Liver (tissue), 8 donors: ENCODE measurements at regions not wholly inside any gene's neighbourhood (a gene's known extent, or its start where the extent isn't known, plus 50 kb on each side); places are given as distances from the start of the nearest gene placed in this dataset.
"Not testable (repeated sequence)": the region's sequence is repeated elsewhere in the genome, so short reads cannot be mapped to it uniquely, and the experiment has no call there.

Experiments used
- DNase-seq: peaks from one replicate; pipeline ENCODE4 v3.0.0-alpha.2; 2017; ENCODE audit warnings: low spot score
- H3K27ac ChIP-seq, 2 donors: one replicate each; pipeline ENCODE4 v1.7.0; 2013; ENCODE audit warnings: inconsistent platforms in 2 of 2, low read length in 2 of 2, control low read depth in 1 of 2, low read depth in 1 of 2, mild to moderate bottlenecking in 1 of 2
- H3K27me3 ChIP-seq, 4 donors: one replicate each; pipeline versions ENCODE4 v1.6.1 to v1.7.0; 2013; ENCODE audit warnings: low read length in 3 of 4, inconsistent platforms in 1 of 4, mild to moderate bottlenecking in 1 of 4, moderate library complexity in 1 of 4; ENCODE audit not compliant: control insufficient read depth in 4 of 4, insufficient read depth in 4 of 4
- H3K36me3 ChIP-seq, 4 donors: one replicate each; pipeline versions ENCODE4 v1.6.1 to v1.7.0; 2013; ENCODE audit warnings: low read length in 3 of 4, mild to moderate bottlenecking in 3 of 4, low read depth in 1 of 4, moderate library complexity in 1 of 4; ENCODE audit not compliant: control insufficient read depth in 4 of 4, insufficient read depth in 3 of 4
- H3K4me1 ChIP-seq, 4 donors: one replicate each; pipeline versions ENCODE4 v1.6.1 to v1.7.0; 2013; ENCODE audit warnings: low read length in 3 of 4, mild to moderate bottlenecking in 3 of 4, moderate library complexity in 1 of 4; ENCODE audit not compliant: control insufficient read depth in 4 of 4, insufficient read depth in 4 of 4
- H3K4me3 ChIP-seq, 3 donors: one replicate each; pipeline versions ENCODE4 v1.6.1 to v1.7.0; 2013; ENCODE audit warnings: low read length in 3 of 3, control low read depth in 1 of 3, low read depth in 1 of 3, mild to moderate bottlenecking in 1 of 3
- H3K9ac ChIP-seq, 2 donors: one replicate each; pipeline ENCODE4 v1.7.0; 2013; ENCODE audit warnings: low read length in 2 of 2, mild to moderate bottlenecking in 2 of 2, moderate library complexity in 2 of 2, control low read depth in 1 of 2, low read depth in 1 of 2
- H3K9me3 ChIP-seq, 4 donors: one replicate each; pipeline versions ENCODE4 v1.6.1 to v1.7.0; 2013; ENCODE audit warnings: low read length in 3 of 4; ENCODE audit not compliant: control insufficient read depth in 4 of 4
- CTCF ChIP-seq: fragments of 150-350 bp; IDR thresholded peaks from 2 replicates; pipeline ENCODE4 v1.5.1; 2017; ENCODE audit warnings: improper control_type of control experiment, low read depth, low read length; ENCODE audit not compliant: missing input control
- GABPA ChIP-seq, 2 donors: IDR thresholded peaks in 1 of 2; conservative IDR thresholded peaks in 1 of 2; 2 replicates each; pipeline ENCODE4 v1.6.1; 2016; ENCODE audit warnings: antibody characterized with exemption in 2 of 2, mild to moderate bottlenecking in 1 of 2, moderate library complexity in 1 of 2
- HNF4A ChIP-seq, 2 donors: conservative IDR thresholded peaks; 2 replicates each; pipeline ENCODE4 v1.6.1; 2016; ENCODE audit warnings: antibody characterized with exemption in 2 of 2, mild to moderate bottlenecking in 2 of 2
- JUND ChIP-seq, 2 donors: IDR thresholded peaks; 2 replicates each; pipeline ENCODE4 v1.6.1; 2016; ENCODE audit warnings: antibody characterized with exemption in 2 of 2
- RXRA ChIP-seq, 2 donors: IDR thresholded peaks; 2 replicates each; pipeline ENCODE4 v1.6.1; 2017 to 2018; ENCODE audit warnings: antibody characterized with exemption in 2 of 2, mild to moderate bottlenecking in 1 of 2
- SP1 ChIP-seq: IDR thresholded peaks from 2 replicates; pipeline ENCODE4 v1.6.1; 2018; ENCODE audit warnings: antibody characterized with exemption, mild to moderate bottlenecking
- TAF1 ChIP-seq: conservative IDR thresholded peaks from 2 replicates; pipeline ENCODE4 v1.6.1; 2016; ENCODE audit warnings: antibody characterized with exemption, mild to moderate bottlenecking
- YY1 ChIP-seq: IDR thresholded peaks from 2 replicates; pipeline ENCODE4 v1.6.1; 2016; ENCODE audit warnings: antibody characterized with exemption, mild to moderate bottlenecking
- ZBTB33 ChIP-seq: IDR thresholded peaks from 2 replicates; pipeline ENCODE4 v1.6.1; 2016; ENCODE audit warnings: antibody characterized with exemption
- WGBS: extraction: QIAGEN DNeasy Blood & Tissue Kit; methylation state at CpG from one replicate; pipeline ENCODE4 v1.1.7; 2013; 5-methylcytosine and 5-hydroxymethylcytosine counted together
- donor health status: healthy.
- donor health status: healthy.
- donor health status: healthy.
- donor health status: healthy.
- donor health status: healthy.

GRCh38 chr1:234826352-234826751, 216.4 kb upstream of the IRF2BP2 start:
- Histone ChIP-seq H3K9ac (no peak overlapping the region), H3K27ac (no peak overlapping the region), H3K4me1 (no peaks in the 10 kb centered on the region), H3K9me3 (no peaks in the 10 kb centered on the region), H3K4me3 (no peak overlapping the region), H3K36me3 (no peaks in the 10 kb centered on the region), H3K27me3 (no peaks in the 10 kb centered on the region)
- DNase-seq: no peak
- TF ChIP-seq GABPA (IDR thresholded peaks at IDR 0.05 in 1 of 2, conservative IDR thresholded peaks at IDR 0.05 in 1 of 2) (no peak), ZBTB33 (no peak), JUND (IDR thresholded peaks at IDR 0.05) (no peak), HNF4A (conservative IDR thresholded peaks at IDR 0.05) (no peak), YY1 (no peak), RXRA (IDR thresholded peaks at IDR 0.05) (no peak), TAF1 (no peak), CTCF (no peak), SP1 (no peak)
- 95% methylated on average over 7 of the region's 7 CpGs for WGBS

GRCh38 chr1:234825498-234826165, 215.7 kb upstream of the IRF2BP2 start:
- H3K27ac ChIP-seq: no peak overlapping the region
- H3K4me3 ChIP-seq: no peak overlapping the region
- DNase-seq: no peak
- no peak overlapping the region for H3K9ac ChIP-seq
- no peaks in the 10 kb centered on the region for H3K36me3 ChIP-seq
- no peaks in the 10 kb centered on the region for H3K27me3 ChIP-seq
- H3K9me3 ChIP-seq: no peaks in the 10 kb centered on the region
- 83% methylated on average over 7 of the region's 7 CpGs for WGBS
- no peak for TF ChIP-seq RXRA (IDR thresholded peaks at IDR 0.05)
- no peaks in the 10 kb centered on the region for H3K4me1 ChIP-seq

GRCh38 chr1:234824836-234825235, 214.9 kb upstream of the IRF2BP2 start:
- not testable (repeated sequence) for H3K9me3 ChIP-seq, H3K4me3 ChIP-seq, DNase-seq, H3K9ac ChIP-seq, H3K27me3 ChIP-seq, H3K36me3 ChIP-seq, H3K27ac ChIP-seq, H3K4me1 ChIP-seq
- WGBS: 86% methylated on average over 7 of the region's 7 CpGs
